Posterior vena cava (tissue), 2 donors: ENCODE measurements at regions not wholly inside any gene's neighbourhood (a gene's known extent, or its start where the extent isn't known, plus 50 kb on each side); places are given as distances from the start of the nearest gene placed in this dataset.

ENCODE experiments used
- DNase-seq: peaks from one replicate; pipeline ENCODE4 v3.0.0-alpha.2; 2020; ENCODE audit warnings: low spot score
- intact Hi-C, 2 donors: fragments of 100-400 bp; cut with DNase I; formaldehyde crosslinking; loops; one replicate each; pipeline versions ENCODE4 v1.14.1 to v1.14.2; 2022 to 2023
- donor health status: DM: yes; HTN: yes; CAD: no.
- donor health status: DM: yes; HTN: yes; CAD: no.

DNA sequence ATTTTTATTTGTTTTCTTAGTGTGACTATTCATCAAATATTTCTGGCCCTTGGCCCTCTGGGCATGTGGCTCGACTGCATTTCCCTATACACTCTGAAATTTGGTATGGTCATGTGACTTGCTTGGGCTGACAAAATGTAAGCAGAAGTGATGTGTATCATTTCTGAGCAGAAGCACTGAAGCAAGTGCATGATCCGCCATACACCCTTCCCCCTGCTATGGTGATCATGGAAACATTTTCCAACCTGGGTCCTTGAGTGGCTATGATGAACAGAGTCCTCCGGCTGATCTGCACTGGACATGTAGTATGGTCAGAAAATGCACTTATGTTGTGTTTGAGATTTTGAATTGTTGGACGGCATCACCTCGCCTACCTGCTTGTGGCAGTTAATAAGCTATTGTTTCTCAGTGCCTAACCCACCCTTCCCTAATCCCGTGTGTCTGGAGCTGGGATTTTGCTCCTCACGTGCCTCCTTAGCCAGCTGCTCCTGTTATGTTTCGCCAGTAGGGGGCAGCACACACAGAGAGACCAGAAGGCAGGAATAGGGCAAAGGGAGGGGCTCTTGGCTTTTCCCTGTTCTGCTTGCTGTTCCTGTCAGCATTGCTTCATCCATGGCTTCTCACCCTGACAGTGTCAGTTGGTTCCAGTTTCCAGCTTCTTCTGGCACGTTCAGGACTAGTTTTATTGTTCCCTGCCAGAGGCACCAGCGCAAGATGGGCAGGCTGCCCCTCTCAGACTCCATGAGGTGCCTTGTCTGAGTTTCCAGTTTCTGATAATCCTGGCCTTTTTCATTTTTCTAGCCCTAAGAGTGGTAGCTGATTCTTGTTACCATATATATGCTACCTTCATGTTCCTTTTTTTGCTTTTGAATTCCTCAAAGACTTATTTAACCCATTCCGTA, 207.4 kb downstream of the ARL6IP6 start:
- no peak for DNase-seq
- intact Hi-C loops = no loop called here

DNA sequence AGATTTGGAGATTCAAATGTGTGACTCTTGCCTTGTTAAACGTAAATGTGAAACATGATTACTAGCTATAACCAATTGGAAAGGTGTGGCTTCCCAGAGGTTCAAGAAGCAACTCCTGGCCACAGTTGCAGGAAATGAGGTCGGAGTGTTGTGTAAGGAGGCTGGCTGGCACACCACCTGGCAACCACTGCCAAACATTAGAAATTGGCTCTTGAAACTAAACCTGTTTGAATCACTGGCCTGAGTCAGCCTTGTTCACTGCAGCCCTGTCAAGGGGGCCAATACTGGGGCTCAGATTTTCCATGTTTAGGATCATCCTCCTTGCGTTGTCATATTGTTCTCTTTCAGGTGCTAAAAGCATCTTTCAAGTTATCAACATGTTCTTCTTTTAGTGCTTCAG, 206.3 kb downstream of the ARL6IP6 start:
- DNase-seq = no peak
- intact Hi-C loops = no loop called here

DNA sequence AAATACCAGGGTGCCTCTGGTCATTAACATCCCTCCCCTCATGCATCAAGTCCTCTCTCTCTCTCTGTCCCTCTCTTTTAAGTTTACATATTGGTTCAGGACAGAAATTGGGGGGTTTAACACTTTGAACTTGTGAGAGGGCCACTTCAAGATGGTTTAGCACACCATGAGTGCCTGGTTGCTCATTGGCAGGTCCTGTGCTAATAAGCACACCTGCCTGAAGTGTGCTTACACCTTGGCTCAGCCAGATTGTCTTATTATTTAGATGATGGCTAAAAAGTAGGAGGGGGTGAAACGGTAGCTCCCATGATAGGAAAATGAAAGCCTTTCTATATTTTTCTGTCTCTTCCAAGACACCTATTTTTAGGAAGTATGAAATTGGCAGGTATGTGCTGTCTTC, 205.8 kb downstream of the ARL6IP6 start:
- DNase-seq = no peak
- intact Hi-C loops = no loop called here

DNA sequence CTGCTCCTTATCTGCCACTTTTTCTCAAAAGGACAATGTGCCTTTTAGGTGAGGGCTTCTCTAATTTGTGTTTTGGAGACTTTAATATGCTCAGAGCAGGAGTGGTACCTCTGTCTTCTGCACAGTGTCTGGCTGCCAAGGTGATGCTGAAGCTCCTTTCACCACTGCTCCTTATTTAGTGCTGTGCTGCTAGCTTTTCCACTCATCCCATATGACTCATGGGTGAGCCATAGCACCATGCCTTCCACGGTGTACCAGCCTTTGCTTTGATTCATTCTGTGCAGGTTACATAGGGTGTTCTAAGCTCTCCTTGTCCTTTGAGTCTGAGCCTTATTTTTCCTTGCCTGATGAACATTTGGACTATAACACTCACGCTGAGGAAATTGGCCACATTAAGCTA, 202.4 kb downstream of the ARL6IP6 start:
- no peak for DNase-seq
- intact Hi-C loops = no loop called here

DNA sequence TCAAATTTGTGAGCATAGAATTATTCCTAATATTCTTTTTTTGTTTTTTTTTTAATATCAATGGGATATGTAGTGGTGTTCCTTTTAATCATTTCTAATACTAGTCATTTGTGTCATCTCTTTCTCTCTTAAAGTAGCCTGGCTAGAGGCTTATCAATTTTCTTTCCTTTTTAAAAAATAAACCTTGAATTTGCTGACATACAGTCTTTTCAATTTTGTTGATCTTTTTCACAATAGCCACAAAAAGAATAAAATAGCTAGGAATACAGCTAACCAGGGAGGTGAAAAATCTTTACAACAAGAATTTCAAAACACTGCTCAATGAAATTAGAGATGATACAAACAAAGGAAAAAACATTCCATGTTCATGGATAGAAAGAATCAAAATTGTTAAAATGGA, 192.6 kb downstream of the ARL6IP6 start:
- DNase-seq = no peak
- intact Hi-C loops = no loop called here

DNA sequence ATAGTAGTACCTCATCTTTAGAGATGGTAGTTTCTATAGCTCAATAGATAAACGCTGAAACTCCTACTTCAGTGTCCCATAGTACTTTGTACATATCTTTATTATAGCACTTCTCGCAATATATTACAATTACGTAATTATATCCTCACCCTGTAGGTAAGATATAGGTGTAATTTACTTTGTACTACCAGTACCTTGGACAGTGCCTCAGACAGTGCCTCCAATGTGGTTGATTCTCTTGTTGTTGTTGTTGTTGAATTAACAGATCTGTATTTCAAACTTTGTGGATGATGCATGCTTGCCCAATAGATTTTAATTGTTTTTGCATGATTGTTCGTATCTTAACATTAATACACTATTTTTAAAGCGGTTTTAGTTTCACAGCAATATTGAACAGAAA, 188.6 kb downstream of the ARL6IP6 start:
- DNase-seq = no peak
- intact Hi-C loops = no loop called here

DNA sequence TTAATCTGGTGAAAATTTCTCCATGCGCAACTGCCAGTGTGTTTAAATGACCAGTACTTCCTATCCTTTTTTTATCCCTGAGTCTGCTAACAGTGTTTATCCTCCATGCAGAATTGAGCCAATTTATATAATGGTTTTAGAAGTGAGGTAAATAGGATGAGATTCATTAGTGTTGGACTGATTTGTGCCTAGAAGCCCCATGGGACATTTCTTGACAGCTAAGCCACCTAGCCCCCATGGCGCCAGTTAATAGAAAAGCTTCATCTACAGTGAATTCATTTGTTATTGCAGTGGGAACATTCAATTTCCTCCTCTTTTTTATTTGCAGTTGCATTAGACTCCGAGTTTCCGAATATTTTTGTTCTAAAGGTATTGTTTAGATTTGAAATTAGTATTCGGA, 175.6 kb downstream of the ARL6IP6 start:
- DNase-seq = no peak
- intact Hi-C loops = no loop called here

DNA sequence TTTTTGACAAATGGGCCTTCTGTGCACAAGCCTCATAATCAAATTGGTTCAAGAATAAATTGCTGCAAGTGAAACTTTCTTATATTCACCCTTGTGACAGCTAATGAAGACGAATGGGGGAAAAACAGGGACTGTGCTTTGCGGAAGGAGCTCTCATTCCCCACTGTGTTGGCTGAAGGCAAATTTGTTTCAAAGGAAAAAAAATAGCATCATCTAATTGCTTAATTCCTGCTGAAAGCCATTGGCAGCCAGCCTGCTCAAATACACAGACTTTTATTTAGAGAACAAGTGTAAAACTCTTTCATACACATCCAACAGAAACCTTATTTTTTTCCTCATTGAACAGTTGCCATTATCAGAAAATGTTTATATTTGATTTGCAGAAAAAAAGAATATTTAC, 172.3 kb downstream of the ARL6IP6 start:
- no peak for DNase-seq
- intact Hi-C loops = no loop called here

DNA sequence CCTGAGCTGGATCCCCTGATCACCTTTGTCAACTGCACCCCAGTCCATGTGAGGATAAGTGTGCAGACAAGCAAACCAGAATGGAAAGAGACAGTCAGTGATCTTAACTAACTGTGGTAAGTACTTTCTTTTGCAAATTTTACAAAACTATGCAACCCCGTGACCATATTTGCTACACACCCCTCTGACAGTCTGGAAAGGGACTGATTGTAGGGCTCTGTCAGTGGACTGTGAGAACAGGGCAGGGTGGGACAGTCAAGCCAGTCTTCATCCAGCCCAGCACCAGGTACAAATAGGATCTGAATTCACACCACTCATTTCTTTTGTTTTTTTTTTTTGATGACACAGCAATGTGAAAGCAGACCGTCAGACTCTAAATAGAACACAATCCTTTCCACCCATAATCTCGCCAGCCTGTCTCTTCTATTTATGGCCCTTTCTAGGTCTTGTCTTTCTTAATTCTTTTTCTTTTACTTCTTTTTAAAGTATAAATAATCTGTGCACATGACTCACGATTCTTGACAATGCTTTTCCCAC, 165.6 kb downstream of the ARL6IP6 start:
- intact Hi-C loops = no loop called here
- DNase-seq = no peak

DNA sequence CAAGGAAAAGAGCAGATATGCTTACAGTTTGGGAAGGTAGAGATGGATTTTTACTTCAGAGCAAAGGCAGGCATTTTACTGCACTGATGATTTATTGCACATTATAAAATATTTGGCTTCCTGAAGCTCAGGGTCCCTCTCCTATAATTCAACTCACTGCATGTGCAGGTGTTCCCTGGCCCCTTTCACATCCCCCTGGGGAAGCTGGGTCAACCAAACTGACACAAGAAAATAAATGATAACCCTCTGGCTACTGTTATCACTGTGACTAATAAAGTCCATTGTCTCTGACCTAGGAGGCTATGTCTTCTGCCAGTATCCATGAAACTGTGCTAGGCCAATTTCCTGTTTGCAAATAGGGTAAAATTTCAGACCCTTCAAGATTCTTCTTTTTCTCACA, 163.1 kb downstream of the ARL6IP6 start:
- intact Hi-C loops = no loop called here

DNA sequence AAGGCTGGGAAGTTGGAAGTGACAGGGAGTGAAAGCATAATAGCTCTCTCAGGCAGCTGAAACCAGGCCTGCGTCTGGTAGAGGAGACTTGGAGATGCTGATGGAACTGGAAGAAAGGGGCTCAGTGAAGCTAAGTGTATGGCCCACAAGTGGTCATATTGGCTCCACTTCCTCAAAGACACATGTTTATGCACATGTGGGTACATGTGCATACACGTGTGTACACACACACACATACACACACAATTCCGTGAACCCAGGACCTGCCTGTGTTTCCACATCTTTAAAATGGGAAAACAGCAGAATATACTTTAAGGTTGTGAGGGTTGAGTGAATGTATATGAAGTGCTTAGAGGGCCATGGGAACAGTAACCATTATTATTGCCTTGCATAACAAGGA, 160.9 kb downstream of the ARL6IP6 start:
- intact Hi-C loops = no loop called here
- no peak for DNase-seq

More for the DNA sequence above, 163.1 kb downstream of the ARL6IP6 start:
- DNase-seq = no peak

DNA sequence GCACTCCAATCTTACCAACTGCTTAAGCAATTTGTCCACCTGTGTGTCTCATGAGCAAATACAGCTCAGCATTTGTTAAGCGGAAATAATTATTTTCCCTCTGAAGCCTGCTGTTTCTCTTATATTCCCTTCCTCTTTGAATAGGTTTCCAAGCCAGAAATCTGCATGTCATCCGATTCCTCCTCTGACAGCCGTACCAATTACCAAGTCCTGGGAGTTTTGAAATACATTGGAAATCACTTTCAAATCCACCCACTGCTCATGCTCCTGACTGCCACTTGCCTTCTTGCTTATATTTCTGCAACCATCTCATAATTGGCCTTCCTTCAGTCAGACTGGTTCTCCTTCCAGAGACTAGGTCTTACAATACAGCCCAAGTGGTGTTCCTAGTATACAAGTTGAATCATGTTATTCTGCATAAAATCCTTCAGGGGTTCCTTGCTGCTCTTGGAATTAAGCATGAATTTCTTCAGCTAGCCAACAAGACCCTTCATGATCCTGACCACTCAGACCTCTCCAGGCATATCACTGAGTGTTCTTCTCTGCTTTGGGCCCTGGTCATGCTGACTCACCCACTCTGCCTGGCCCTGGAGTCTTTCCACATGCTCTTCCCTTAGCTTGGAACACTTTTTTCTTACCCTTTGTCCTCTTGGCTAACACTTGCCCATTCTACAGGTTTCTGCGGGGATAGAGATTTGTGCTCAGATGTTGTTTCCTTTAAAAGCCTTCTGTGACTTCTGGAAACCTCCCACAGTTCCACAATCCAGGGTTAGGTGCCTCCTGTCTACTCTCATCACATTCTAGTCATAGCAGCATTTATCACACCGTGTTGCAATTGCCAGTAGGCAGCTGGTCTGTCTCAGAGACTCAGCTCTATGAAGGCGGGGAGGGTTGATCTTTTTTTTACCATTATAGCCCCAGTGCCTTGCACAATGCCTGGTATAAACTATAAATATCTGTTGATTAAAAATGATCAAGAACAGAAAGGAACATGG, 157.6 kb downstream of the ARL6IP6 start:
- no peak for DNase-seq
- intact Hi-C loops = no loop called here

DNA sequence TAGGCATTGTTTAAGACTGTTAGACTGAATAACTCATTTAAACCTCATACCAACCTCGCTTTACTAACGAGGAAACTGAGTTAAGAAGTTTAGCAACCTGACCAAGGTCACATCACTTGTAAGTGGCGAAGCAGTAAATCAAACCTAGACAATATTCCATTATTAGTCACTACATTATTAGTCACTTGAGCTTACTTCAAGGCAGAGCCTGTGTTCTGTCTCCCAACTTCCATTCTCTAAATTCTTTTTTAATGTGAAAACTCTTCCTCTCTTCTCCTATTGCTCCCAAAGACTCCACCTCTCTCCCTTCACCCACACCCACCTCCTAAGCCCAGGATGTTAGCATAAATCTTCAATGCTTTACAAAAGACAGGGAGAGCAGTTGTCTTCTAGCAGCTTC, 156.5 kb downstream of the ARL6IP6 start:
- DNase-seq = no peak
- intact Hi-C loops = no loop called here

DNA sequence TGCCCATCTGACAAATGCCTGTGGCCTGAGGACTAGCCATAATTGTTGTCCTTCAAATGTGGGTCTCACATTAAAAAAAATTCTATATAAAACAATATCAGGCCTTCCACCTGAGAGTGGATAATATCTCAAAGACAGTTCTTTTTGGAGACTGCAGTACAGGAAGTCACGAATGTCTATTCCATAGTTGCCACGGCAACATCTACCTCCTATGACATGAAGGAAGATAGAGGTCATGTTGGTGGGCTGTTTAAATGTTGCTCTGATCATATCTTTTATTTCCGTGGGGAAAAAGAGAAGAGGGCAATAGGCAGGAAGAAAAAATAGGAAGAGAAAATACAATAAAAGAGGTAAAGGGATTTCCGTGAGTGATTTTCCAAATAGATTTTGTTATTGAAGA, 151.8 kb downstream of the ARL6IP6 start:
- DNase-seq = no peak
- intact Hi-C loops = no loop called here

DNA sequence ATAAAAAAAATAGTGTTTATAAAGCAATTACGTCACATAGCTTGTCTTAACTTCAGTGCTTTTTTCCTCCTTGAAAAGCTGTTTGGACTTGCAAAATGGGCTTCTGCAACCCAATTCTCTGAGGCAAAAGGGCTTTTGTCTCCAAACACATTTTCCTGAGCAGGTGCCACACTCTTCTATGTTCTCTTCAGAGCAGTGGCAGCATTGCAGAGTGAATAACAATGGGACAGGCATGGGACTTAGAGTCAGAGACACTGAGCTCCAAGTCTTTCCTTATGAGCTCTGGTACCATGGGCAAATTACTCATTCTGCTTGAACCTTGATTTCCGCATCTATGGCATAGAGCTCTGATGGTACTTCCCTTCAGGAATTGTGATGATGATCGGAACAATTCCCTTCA, 149.0 kb downstream of the ARL6IP6 start:
- intact Hi-C loops = no loop called here
- DNase-seq = no peak

DNA sequence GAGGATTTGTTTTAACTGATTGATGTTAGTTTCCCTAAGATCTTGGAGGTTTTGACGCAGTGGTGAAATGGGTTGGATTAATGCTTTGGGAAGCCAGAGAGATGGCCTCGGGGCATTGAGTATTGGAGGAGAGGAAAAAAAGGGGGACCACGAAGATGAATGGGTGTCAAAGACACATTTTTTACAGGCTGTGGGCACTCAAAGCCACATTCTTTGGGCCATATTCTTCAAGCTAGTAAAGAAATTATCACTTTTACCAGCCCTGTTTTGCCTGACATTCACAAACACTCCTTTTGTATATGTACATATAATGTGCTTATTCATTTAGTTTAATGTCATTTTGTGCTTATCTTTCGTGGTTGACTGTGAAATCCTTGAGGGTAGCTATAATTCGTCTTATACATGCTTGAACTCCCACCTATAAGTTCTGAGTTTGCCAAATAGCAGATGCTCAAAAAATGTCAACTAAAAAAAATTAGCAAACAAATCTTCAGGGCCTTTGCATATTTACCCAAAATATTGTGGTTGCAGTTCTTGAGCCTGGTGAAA, 146.3 kb downstream of the ARL6IP6 start:
- DNase-seq = no peak
- intact Hi-C loops = no loop called here

DNA sequence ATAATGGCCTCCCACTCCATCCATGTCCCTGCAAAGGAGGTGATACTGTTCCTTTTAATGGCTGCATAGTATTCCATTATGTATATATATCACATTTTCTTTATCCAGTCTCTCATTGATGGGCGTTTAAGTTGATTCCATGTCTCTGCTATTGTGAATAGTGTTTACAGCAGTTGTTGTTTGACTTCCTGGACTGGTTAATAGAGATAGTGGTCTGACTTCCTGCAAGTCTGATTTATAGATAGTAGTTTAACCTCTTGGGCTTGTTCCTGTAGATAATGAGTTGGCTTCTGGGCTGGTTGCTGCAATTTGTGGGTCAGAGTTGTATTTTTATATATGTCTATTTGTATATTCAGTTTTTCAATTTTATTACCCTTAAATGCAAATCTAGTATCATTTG, 145.4 kb downstream of the ARL6IP6 start:
- intact Hi-C loops = no loop called here

DNA sequence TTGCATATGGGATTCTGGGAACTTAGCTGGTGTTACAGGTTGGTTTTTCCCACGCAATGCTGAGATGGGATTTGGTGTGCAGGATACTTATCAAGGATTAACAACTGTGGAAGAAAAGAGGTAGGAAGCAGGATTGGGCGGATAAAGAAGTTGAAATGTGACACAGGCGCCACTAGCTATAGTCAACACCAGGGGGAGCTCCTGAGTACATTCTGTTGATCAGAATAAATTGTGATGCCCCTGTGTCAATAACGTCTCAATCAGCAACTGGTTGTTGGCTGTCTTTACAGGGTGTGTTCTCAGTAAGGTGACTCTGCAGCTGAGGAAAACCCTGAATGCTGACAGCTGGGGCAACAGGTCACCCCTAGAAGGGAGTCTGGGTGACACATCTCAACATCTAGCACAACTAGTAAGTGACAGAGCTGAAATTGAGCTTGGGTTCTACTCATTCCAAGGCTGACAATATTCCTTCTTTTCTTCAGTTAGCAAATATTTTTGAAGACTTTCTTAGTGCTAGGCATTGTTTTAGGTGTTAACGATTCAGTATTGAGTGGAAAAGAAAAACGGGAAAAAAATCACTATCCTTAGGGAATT, 143.0 kb downstream of the ARL6IP6 start:
- no peak for DNase-seq
- intact Hi-C loops = no loop called here

More for the DNA sequence above, 145.4 kb downstream of the ARL6IP6 start:
- DNase-seq = no peak

DNA sequence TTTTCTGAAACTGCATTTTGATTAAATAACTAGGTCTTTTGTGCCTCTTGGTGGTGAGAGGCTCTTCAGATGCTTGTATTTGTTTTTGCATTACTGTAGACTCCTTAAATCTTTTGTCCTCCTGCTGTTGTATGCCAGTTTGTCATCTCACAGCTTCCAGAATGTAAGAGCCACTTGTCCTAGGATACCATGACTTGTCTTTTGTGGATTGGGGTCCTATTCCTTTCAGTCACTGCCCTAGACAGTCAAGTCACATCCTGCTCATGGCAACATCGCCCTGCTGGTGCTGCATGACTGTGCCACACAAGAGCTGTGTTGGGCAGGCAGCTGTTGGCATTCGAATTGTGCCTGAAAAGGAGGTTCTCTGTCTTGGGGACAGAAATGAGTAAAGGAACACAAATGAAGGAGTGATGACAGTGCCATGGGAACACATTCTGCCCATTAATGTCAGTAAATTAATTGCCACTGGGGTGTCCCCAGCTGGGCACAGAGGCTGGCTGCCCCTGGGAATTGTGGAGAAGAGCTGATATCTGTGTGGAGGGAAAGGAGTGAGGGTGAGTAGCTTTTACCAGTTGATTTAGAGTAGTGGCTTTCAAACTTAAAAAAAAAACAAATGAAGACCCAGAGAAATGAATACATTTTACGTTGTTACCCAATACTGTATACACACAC, 140.3 kb downstream of the ARL6IP6 start:
- intact Hi-C loops = no loop called here
- DNase-seq = no peak
